Suppressor macrophage treated with lipopolysaccharide for 1 hour (primary cell): ENCODE measurements at regions not wholly inside any gene's neighbourhood (a gene's known extent, or its start where the extent isn't known, plus 50 kb on each side); places are given as distances from the start of the nearest gene placed in this dataset.
"Not testable (repeated sequence)": the region's sequence is repeated elsewhere in the genome, so short reads cannot be mapped to it uniquely, and the experiment has no call there.

Experiments
- DNase-seq, 3 donors: peaks; one replicate each; pipeline ENCODE4 v3.0.0-alpha.2; 2020 to 2022

- DNase-seq = peak in 2 of 3 donors; percentile 20 to 21
Measured at GRCh38 chr15:87672309-87673288, 583.9 kb downstream of the NTRK3 start.

- DNase-seq = no peak
Measured at GRCh38 chr15:87671289-87671688, 585.2 kb downstream of the NTRK3 start.

GRCh38 chr15:87669846-87670245 lies 586.7 kb downstream of the NTRK3 start:
- no peak for DNase-seq

- DNase-seq = not testable (repeated sequence)
Measured at GRCh38 chr15:87668768-87669564, 587.6 kb downstream of the NTRK3 start.

- DNase-seq = no peak
Measured at GRCh38 chr15:87667643-87668042, 588.9 kb downstream of the NTRK3 start.

GRCh38 chr15:87662575-87662974 lies 594.0 kb downstream of the NTRK3 start:
- no peak for DNase-seq

- no peak for DNase-seq
Measured at GRCh38 chr15:87661454-87662355, 594.8 kb downstream of the NTRK3 start.

- DNase-seq = no peak
Measured at GRCh38 chr15:87660251-87661129, 596.0 kb downstream of the NTRK3 start.

- DNase-seq = no peak
Measured at GRCh38 chr15:87656372-87656771, 600.2 kb downstream of the NTRK3 start.

GRCh38 chr15:87653646-87654045 lies 602.9 kb downstream of the NTRK3 start:
- no peak for DNase-seq

- DNase-seq = no peak
Measured at GRCh38 chr15:87649175-87649574, 607.4 kb downstream of the NTRK3 start.

- no peak for DNase-seq
Measured at GRCh38 chr15:87648278-87648677, 608.3 kb downstream of the NTRK3 start.

- no peak for DNase-seq
Measured at GRCh38 chr15:87645723-87646122, 610.8 kb downstream of the NTRK3 start.

GRCh38 chr15:87642997-87643396 lies 613.5 kb downstream of the NTRK3 start:
- DNase-seq = peak; percentile 3 to 33 (median 8)

GRCh38 chr15:87639305-87640011 lies 617.1 kb downstream of the NTRK3 start:
- DNase-seq = no peak

- DNase-seq = no peak
Measured at GRCh38 chr15:87638554-87639083, 617.9 kb downstream of the NTRK3 start.

- DNase-seq = no peak
Measured at GRCh38 chr15:87634361-87634760, 622.2 kb downstream of the NTRK3 start.

GRCh38 chr15:87633525-87633924 lies 623.0 kb downstream of the NTRK3 start:
- peak; percentile 42 to 52 (median 46) for DNase-seq

GRCh38 chr15:87632364-87632763 lies 624.2 kb downstream of the NTRK3 start:
- DNase-seq = no peak

GRCh38 chr15:87631775-87632174 lies 624.8 kb downstream of the NTRK3 start:
- no peak for DNase-seq

GRCh38 chr15:87631093-87631492 lies 625.4 kb downstream of the NTRK3 start:
- DNase-seq = no peak
